ENCODE measurements at regions not wholly inside any gene's neighbourhood (a gene's known extent, or its start where the extent isn't known, plus 50 kb on each side); places are given as distances from the start of the nearest gene placed in this dataset.

DNA sequence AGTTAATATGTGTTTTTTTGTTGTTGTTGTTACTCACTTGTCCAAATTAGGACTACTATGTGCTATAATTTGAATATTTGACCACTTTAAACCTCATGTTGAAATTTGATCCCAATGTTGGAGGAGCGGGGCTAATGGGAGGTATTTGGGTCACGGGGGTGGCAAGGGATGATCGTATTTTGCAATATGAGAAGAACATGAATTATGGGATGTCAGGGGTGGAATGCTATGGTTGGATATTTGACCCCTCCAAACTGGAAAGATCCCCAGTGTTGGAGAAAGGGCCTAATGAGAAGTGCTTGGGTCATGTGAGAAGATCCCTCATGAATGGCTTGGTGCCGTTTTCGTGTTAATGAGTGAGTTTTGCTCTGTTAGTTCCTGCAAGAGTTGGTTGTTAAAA is 119.8 kb downstream of the NUDT12 start:
- H3K79me1 ChIP-seq (ENCODE audit: low read length): no peaks in the 10 kb centered on the region
- no peak for DNase-seq
- H3K23ac ChIP-seq (ENCODE audit: low read length): no peak overlapping the region
- no peak overlapping the region for H3K4ac ChIP-seq (ENCODE audit: low read depth, low read length)
- no peaks in the 10 kb centered on the region for H3K27me3 ChIP-seq (ENCODE audit: insufficient read depth, low read length, poor library complexity)
- no peak overlapping the region for H3K4me2 ChIP-seq (ENCODE audit: low read length)
- no peak overlapping the region for H2BK15ac ChIP-seq (replicated peaks; ENCODE audit: low read depth)
- H2AK5ac ChIP-seq (ENCODE audit: low read length): no peak overlapping the region
- no peak overlapping the region for H3K18ac ChIP-seq (ENCODE audit: low read length)
- no peaks in the 10 kb centered on the region for H3K4me1 ChIP-seq (ENCODE audit: control insufficient read depth, low read depth, low read length)
- H3K79me2 ChIP-seq (ENCODE audit: control insufficient read depth, insufficient read depth, low read length): no peaks in the 10 kb centered on the region
- no peak overlapping the region for H4K8ac ChIP-seq (ENCODE audit: low read depth, low read length)
- no CpG with 5 or more reads among the region's 5 CpGs for WGBS (ENCODE audit: extremely low coverage, insufficient coverage, low lambda C conversion rate)
- H3K36me3 ChIP-seq (ENCODE audit: control insufficient read depth, insufficient read depth, low read length): no peaks in the 10 kb centered on the region
- H3K56ac ChIP-seq (ENCODE audit: low read length): no peak overlapping the region
- H3K9ac ChIP-seq (ENCODE audit: low read length): no peak overlapping the region
- no peak overlapping the region for H2BK120ac ChIP-seq (ENCODE audit: low read depth, low read length)
- H3K4me3 ChIP-seq (ENCODE audit: low read length): no peak overlapping the region
- no peak overlapping the region for H4K5ac ChIP-seq (ENCODE audit: low read length)
- no peak overlapping the region for H2BK5ac ChIP-seq (ENCODE audit: low read length)
- no peak overlapping the region for H3K27ac ChIP-seq (ENCODE audit: low read depth, low read length)

DNA sequence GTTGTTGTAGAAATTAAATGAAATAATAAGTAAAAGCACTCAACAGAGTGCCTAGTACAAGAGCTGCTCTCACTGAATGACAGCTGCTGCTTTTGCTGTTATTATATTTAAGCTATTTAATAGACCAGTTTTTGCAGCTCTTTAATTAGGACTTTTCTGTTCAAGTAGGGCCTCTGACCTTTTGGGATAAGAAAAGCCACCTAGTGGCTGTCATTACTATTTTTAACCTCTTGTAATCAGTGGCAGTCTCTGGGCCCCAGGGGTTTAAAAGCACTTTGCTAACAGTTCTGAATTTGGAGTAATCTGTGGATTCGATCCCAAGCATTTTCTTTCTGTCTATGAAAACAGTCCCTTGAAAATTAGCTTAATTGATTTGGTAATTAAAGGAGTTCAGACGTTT is 121.1 kb downstream of the NUDT12 start:
- H2AK5ac ChIP-seq (ENCODE audit: low read length): no peak overlapping the region
- WGBS (ENCODE audit: extremely low coverage, insufficient coverage, low lambda C conversion rate): no CpG with 5 or more reads among the region's 2 CpGs
- no peak overlapping the region for H3K27ac ChIP-seq (ENCODE audit: low read depth, low read length)
- H3K4ac ChIP-seq (ENCODE audit: low read depth, low read length): no peak overlapping the region
- no peak overlapping the region for H3K4me3 ChIP-seq (ENCODE audit: low read length)
- no peaks in the 10 kb centered on the region for H3K27me3 ChIP-seq (ENCODE audit: insufficient read depth, low read length, poor library complexity)
- H3K4me2 ChIP-seq (ENCODE audit: low read length): no peak overlapping the region
- DNase-seq: peak; percentile 63
- H2BK5ac ChIP-seq (ENCODE audit: low read length): no peak overlapping the region
- no peaks in the 10 kb centered on the region for H3K36me3 ChIP-seq (ENCODE audit: control insufficient read depth, insufficient read depth, low read length)
- H4K8ac ChIP-seq (ENCODE audit: low read depth, low read length): no peak overlapping the region
- no peak overlapping the region for H4K5ac ChIP-seq (ENCODE audit: low read length)
- H2BK120ac ChIP-seq (ENCODE audit: low read depth, low read length): no peak overlapping the region
- no peaks in the 10 kb centered on the region for H3K4me1 ChIP-seq (ENCODE audit: control insufficient read depth, low read depth, low read length)
- no peaks in the 10 kb centered on the region for H3K79me1 ChIP-seq (ENCODE audit: low read length)
- H2BK15ac ChIP-seq (replicated peaks; ENCODE audit: low read depth): no peak overlapping the region
- H3K23ac ChIP-seq (ENCODE audit: low read length): no peak overlapping the region
- no peak overlapping the region for H3K9ac ChIP-seq (ENCODE audit: low read length)
- H3K79me2 ChIP-seq (ENCODE audit: control insufficient read depth, insufficient read depth, low read length): no peaks in the 10 kb centered on the region
- no peak overlapping the region for H3K18ac ChIP-seq (ENCODE audit: low read length)
- H3K56ac ChIP-seq (ENCODE audit: low read length): no peak overlapping the region

DNA sequence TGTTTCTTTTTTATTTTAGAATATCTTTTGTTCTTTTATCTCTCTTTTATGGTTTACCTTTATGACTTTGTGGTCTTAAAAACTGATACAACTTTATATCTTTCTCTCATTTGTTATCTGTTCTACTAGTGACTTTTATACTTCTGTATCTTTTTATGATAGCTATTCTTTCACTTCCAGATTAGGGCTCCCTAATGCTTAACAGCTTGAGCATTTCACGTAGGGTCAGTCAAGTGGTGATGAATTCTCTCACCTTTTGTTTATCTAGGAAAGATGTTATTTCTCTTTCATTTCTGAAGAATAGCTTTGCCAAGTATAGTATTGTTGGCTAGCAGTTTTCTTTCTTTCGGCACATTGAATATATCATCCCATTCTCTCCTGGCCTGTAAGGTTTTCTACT is 123.6 kb downstream of the NUDT12 start:
- H3K79me2 ChIP-seq (ENCODE audit: control insufficient read depth, insufficient read depth, low read length): no peaks in the 10 kb centered on the region
- H4K5ac ChIP-seq (ENCODE audit: low read length): no peak overlapping the region
- H2BK15ac ChIP-seq (replicated peaks; ENCODE audit: low read depth): no peak overlapping the region
- no peak overlapping the region for H3K18ac ChIP-seq (ENCODE audit: low read length)
- no peaks in the 10 kb centered on the region for H3K27me3 ChIP-seq (ENCODE audit: insufficient read depth, low read length, poor library complexity)
- H2AK5ac ChIP-seq (ENCODE audit: low read length): no peak overlapping the region
- no peaks in the 10 kb centered on the region for H3K4me1 ChIP-seq (ENCODE audit: control insufficient read depth, low read depth, low read length)
- H3K4me3 ChIP-seq (ENCODE audit: low read length): no peak overlapping the region
- H2BK120ac ChIP-seq (ENCODE audit: low read depth, low read length): no peak overlapping the region
- H3K56ac ChIP-seq (ENCODE audit: low read length): no peak overlapping the region
- no peak overlapping the region for H3K9ac ChIP-seq (ENCODE audit: low read length)
- no peaks in the 10 kb centered on the region for H3K79me1 ChIP-seq (ENCODE audit: low read length)
- H3K27ac ChIP-seq (ENCODE audit: low read depth, low read length): no peak overlapping the region
- no CpG with 5 or more reads among the region's 2 CpGs for WGBS (ENCODE audit: extremely low coverage, insufficient coverage, low lambda C conversion rate)
- H3K4me2 ChIP-seq (ENCODE audit: low read length): no peak overlapping the region
- no peak overlapping the region for H4K8ac ChIP-seq (ENCODE audit: low read depth, low read length)
- no peak overlapping the region for H3K4ac ChIP-seq (ENCODE audit: low read depth, low read length)
- peak; percentile 63 for DNase-seq
- H3K36me3 ChIP-seq (ENCODE audit: control insufficient read depth, insufficient read depth, low read length): no peaks in the 10 kb centered on the region
- H3K23ac ChIP-seq (ENCODE audit: low read length): no peak overlapping the region
- H2BK5ac ChIP-seq (ENCODE audit: low read length): no peak overlapping the region

DNA sequence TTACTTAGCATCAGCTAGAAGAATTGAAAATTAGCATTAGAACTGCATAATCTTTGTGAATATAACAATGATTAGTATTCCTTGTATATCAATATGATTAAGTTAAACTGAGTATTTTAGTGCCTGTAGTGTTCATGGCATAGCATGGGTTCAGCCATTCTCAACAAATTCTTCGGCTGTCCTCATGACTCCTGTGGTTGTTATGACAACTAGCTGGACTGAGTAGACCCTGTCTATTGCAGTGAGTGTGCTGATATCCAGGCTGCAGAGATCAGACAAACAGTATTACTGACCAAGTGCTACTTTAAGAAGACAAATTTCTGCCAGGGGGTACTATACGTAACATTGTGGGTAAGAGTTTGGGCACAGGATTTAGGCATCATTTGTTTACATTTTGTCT is 125.9 kb downstream of the NUDT12 start:
- Histone ChIP-seq H3K56ac (ENCODE audit: low read length) (no peak overlapping the region), H3K4me2 (ENCODE audit: low read length) (no peak overlapping the region), H3K4me3 (ENCODE audit: low read length) (no peak overlapping the region), H2BK15ac (replicated peaks; ENCODE audit: low read depth) (no peak overlapping the region), H2BK120ac (ENCODE audit: low read depth, low read length) (no peak overlapping the region), H3K27me3 (ENCODE audit: insufficient read depth, low read length, poor library complexity) (no peaks in the 10 kb centered on the region), H3K9ac (ENCODE audit: low read length) (no peak overlapping the region), H2BK5ac (ENCODE audit: low read length) (no peak overlapping the region), H3K23ac (ENCODE audit: low read length) (no peak overlapping the region), H3K79me1 (ENCODE audit: low read length) (no peaks in the 10 kb centered on the region), H3K18ac (ENCODE audit: low read length) (no peak overlapping the region), H3K79me2 (ENCODE audit: control insufficient read depth, insufficient read depth, low read length) (no peaks in the 10 kb centered on the region), H3K27ac (ENCODE audit: low read depth, low read length) (no peak overlapping the region), H3K4ac (ENCODE audit: low read depth, low read length) (no peak overlapping the region), H3K4me1 (ENCODE audit: control insufficient read depth, low read depth, low read length) (no peaks in the 10 kb centered on the region), H4K5ac (ENCODE audit: low read length) (no peak overlapping the region), H2AK5ac (ENCODE audit: low read length) (no peak overlapping the region), H3K36me3 (ENCODE audit: control insufficient read depth, insufficient read depth, low read length) (no peaks in the 10 kb centered on the region), H4K8ac (ENCODE audit: low read depth, low read length) (no peak overlapping the region)
- no peak for DNase-seq
- WGBS (ENCODE audit: extremely low coverage, insufficient coverage, low lambda C conversion rate): no CpG with 5 or more reads among the region's 2 CpGs

DNA sequence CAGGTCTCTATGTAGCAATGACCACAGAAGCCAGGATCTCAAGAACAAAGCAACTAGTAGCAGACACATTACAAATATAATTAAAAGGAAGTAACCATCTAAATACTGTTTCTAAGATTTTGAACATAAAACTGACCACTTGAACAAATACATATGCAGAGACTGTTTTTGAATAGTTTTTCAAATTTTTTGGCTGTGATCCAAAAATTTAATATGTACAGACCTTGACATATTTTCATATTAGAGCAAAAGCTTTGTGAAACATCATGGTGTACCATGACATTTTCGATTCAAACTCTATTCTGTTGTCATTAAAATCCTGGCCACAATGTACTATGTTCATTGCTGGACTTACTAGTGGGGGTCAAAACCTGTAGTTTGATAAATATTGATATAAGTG is 126.5 kb downstream of the NUDT12 start:
- no peaks in the 10 kb centered on the region for H3K4me1 ChIP-seq (ENCODE audit: control insufficient read depth, low read depth, low read length)
- no peak overlapping the region for H3K56ac ChIP-seq (ENCODE audit: low read length)
- H2BK5ac ChIP-seq (ENCODE audit: low read length): no peak overlapping the region
- no peak overlapping the region for H3K4ac ChIP-seq (ENCODE audit: low read depth, low read length)
- H3K79me2 ChIP-seq (ENCODE audit: control insufficient read depth, insufficient read depth, low read length): no peaks in the 10 kb centered on the region
- no peaks in the 10 kb centered on the region for H3K27me3 ChIP-seq (ENCODE audit: insufficient read depth, low read length, poor library complexity)
- no peak overlapping the region for H2BK120ac ChIP-seq (ENCODE audit: low read depth, low read length)
- no peak overlapping the region for H3K4me2 ChIP-seq (ENCODE audit: low read length)
- H4K8ac ChIP-seq (ENCODE audit: low read depth, low read length): no peak overlapping the region
- DNase-seq: no peak
- no peak overlapping the region for H3K4me3 ChIP-seq (ENCODE audit: low read length)
- H3K27ac ChIP-seq (ENCODE audit: low read depth, low read length): no peak overlapping the region
- no peak overlapping the region for H4K5ac ChIP-seq (ENCODE audit: low read length)
- H3K9ac ChIP-seq (ENCODE audit: low read length): no peak overlapping the region
- H2BK15ac ChIP-seq (replicated peaks; ENCODE audit: low read depth): no peak overlapping the region
- no CpG with 5 or more reads among the region's 1 CpG for WGBS (ENCODE audit: extremely low coverage, insufficient coverage, low lambda C conversion rate)
- H3K18ac ChIP-seq (ENCODE audit: low read length): no peak overlapping the region
- H3K36me3 ChIP-seq (ENCODE audit: control insufficient read depth, insufficient read depth, low read length): no peaks in the 10 kb centered on the region
- no peak overlapping the region for H3K23ac ChIP-seq (ENCODE audit: low read length)
- no peak overlapping the region for H2AK5ac ChIP-seq (ENCODE audit: low read length)
- no peaks in the 10 kb centered on the region for H3K79me1 ChIP-seq (ENCODE audit: low read length)

DNA sequence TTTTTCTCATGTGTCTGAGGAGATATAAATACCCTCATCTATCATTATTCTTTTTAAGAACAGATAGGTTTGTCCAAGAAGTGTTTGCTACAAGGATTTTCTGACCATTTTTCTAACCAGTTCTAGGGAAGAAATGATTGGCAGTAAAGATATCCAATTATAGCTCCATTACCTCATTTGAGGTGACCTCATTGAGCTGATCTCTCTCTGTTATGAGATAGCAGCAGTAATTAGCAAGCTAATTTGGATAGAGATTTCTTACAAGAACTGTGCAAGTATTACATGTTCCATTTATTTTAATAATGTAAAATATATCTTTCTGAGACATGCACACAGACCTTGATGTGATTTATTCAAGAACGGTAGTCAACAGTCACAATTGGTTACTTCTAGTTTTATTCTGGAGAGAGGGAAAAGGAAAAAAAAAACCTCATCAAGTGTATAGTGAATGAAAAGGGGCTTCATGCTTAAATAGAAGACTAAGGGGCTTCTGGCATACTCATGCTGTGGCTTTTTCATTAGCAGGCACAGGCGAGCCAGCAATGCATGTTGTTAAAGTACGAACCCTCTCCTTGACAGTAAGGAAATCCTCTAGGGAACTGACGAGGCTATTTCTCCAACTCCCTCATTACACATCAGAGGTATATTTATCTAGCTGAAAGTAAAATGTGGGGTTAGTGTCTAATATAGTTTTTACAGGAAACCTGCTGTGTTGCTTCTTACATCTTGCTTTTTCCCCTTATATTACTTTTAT is 127.3 kb downstream of the NUDT12 start:
- no peaks in the 10 kb centered on the region for H3K27me3 ChIP-seq (ENCODE audit: insufficient read depth, low read length, poor library complexity)
- no peak overlapping the region for H4K8ac ChIP-seq (ENCODE audit: low read depth, low read length)
- H3K4me3 ChIP-seq (ENCODE audit: low read length): no peak overlapping the region
- H3K18ac ChIP-seq (ENCODE audit: low read length): no peak overlapping the region
- H3K56ac ChIP-seq (ENCODE audit: low read length): no peak overlapping the region
- H2BK120ac ChIP-seq (ENCODE audit: low read depth, low read length): no peak overlapping the region
- WGBS (ENCODE audit: extremely low coverage, insufficient coverage, low lambda C conversion rate): no CpG with 5 or more reads among the region's 4 CpGs
- no peak overlapping the region for H2AK5ac ChIP-seq (ENCODE audit: low read length)
- no peak overlapping the region for H2BK15ac ChIP-seq (replicated peaks; ENCODE audit: low read depth)
- H3K4me1 ChIP-seq (ENCODE audit: control insufficient read depth, low read depth, low read length): no peaks in the 10 kb centered on the region
- H2BK5ac ChIP-seq (ENCODE audit: low read length): no peak overlapping the region
- H4K5ac ChIP-seq (ENCODE audit: low read length): no peak overlapping the region
- no peaks in the 10 kb centered on the region for H3K79me1 ChIP-seq (ENCODE audit: low read length)
- no peak overlapping the region for H3K27ac ChIP-seq (ENCODE audit: low read depth, low read length)
- no peaks in the 10 kb centered on the region for H3K79me2 ChIP-seq (ENCODE audit: control insufficient read depth, insufficient read depth, low read length)
- H3K23ac ChIP-seq (ENCODE audit: low read length): no peak overlapping the region
- no peak for DNase-seq
- H3K36me3 ChIP-seq (ENCODE audit: control insufficient read depth, insufficient read depth, low read length): no peaks in the 10 kb centered on the region
- H3K4ac ChIP-seq (ENCODE audit: low read depth, low read length): no peak overlapping the region
- no peak overlapping the region for H3K4me2 ChIP-seq (ENCODE audit: low read length)
- no peak overlapping the region for H3K9ac ChIP-seq (ENCODE audit: low read length)

All from mesendoderm (in vitro differentiated cells).